Tibial nerve (tissue), 4 donors: ENCODE measurements at regions not wholly inside any gene's neighbourhood (a gene's known extent, or its start where the extent isn't known, plus 50 kb on each side); places are given as distances from the start of the nearest gene placed in this dataset.

Experiments used
- DNase-seq, 2 donors: peaks; one replicate each; pipeline ENCODE4 v3.0.0-alpha.2; 2019; ENCODE audit warnings: low spot score in 2 of 2
- H3K27ac ChIP-seq, 4 donors: fragments of 200-600 bp; sonication (generic) in 3 of 4; one replicate each; pipeline ENCODE4 v1.5.1; 2017 to 2019; ENCODE audit warnings: mild to moderate bottlenecking in 1 of 4
- H3K27me3 ChIP-seq, 2 donors: fragments of 200-600 bp; sonication (generic) in 1 of 2; one replicate each; pipeline versions ENCODE4 v1.5.1 to v1.6.0; 2017 to 2019
- H3K36me3 ChIP-seq, 3 donors: fragments of 200-600 bp; sonication (generic); one replicate each; pipeline ENCODE4 v1.5.1; 2018 to 2019
- H3K4me1 ChIP-seq, 4 donors: fragments of 200-600 bp; sonication (generic) in 3 of 4; one replicate each; pipeline ENCODE4 v1.5.1; 2017 to 2019
- H3K4me3 ChIP-seq, 4 donors: fragments of 200-600 bp; sonication (generic) in 3 of 4; one replicate each; pipeline ENCODE4 v1.5.1; 2017 to 2019; ENCODE audit warnings: mild to moderate bottlenecking in 1 of 4, moderate library complexity in 1 of 4
- H3K9me3 ChIP-seq, 4 donors: fragments of 200-600 bp; sonication (generic) in 3 of 4; one replicate each; pipeline ENCODE4 v1.5.1; 2017 to 2019
- EP300 ChIP-seq, 2 donors: sonication (generic); formaldehyde crosslinking; IDR thresholded peaks; one replicate each; pipeline ENCODE4 v1.6.1; 2017; ENCODE audit warnings: antibody characterized with exemption in 2 of 2, mild to moderate bottlenecking in 1 of 2
- POLR2A ChIP-seq, 2 donors: fragments of 450-650 bp; IDR thresholded peaks; one replicate each; pipeline ENCODE4 v1.6.1; 2017; ENCODE audit warnings: antibody characterized with exemption in 2 of 2, mild to moderate bottlenecking in 2 of 2, moderate library complexity in 2 of 2
- WGBS, 2 donors: methylation state at CpG; one replicate each; pipeline ENCODE4 v1.1.5; 2018; 5-methylcytosine and 5-hydroxymethylcytosine counted together
- TF ChIP-seq, protein P1 (sequence below), 5 experiments: fragments of 200-600 bp in 3 of 5; fragments of 450-650 bp in 2 of 5; sonication (generic) in 3 of 5; IDR thresholded peaks; one replicate each; pipeline ENCODE4 v1.5.1; 2016 to 2019; ENCODE audit warnings: antibody characterized with exemption in 5 of 5, mild to moderate bottlenecking in 3 of 5, moderate library complexity in 2 of 5

DNA sequence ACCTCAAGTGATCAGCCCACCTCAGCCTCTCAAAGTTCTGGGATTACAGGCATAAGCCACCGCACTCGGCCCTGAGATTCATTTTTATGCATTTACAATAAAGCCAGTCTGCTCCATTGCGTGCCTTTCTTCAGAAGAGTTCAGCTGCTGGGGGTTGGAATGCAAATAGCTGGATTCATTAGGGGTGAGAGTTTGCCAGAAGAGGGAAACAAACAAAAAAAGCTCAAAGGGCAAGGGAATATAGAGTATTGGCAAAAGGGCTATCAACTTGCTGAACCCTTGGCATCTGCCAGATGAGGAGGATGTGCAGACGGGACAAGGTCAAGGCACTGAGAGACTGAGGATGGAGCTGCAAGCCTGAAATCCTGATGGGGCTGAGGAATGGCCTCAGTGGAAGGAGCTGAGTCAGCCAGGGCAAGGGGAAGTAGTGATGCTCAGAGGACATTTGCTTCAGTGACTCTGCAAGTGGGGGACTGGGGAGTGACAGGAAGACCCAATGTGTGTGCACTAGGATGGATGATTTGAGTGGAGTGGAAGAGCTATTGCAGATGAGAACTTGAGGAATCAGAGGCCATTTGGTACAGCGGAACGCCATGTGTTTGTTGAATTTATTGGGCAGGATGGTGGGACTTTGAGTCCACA is 75.0 kb upstream of the ARMC3 start:
- no peaks in the 10 kb centered on the region for H3K27me3 ChIP-seq
- H3K9me3 ChIP-seq: no peaks in the 10 kb centered on the region
- TF ChIP-seq, protein P1, sequence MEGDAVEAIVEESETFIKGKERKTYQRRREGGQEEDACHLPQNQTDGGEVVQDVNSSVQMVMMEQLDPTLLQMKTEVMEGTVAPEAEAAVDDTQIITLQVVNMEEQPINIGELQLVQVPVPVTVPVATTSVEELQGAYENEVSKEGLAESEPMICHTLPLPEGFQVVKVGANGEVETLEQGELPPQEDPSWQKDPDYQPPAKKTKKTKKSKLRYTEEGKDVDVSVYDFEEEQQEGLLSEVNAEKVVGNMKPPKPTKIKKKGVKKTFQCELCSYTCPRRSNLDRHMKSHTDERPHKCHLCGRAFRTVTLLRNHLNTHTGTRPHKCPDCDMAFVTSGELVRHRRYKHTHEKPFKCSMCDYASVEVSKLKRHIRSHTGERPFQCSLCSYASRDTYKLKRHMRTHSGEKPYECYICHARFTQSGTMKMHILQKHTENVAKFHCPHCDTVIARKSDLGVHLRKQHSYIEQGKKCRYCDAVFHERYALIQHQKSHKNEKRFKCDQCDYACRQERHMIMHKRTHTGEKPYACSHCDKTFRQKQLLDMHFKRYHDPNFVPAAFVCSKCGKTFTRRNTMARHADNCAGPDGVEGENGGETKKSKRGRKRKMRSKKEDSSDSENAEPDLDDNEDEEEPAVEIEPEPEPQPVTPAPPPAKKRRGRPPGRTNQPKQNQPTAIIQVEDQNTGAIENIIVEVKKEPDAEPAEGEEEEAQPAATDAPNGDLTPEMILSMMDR (IDR thresholded peaks at IDR 0.05): no peak
- TF ChIP-seq EP300 (IDR thresholded peaks at IDR 0.05) (no peak), POLR2A (IDR thresholded peaks at IDR 0.05) (no peak)
- H3K4me3 ChIP-seq: no peak overlapping the region
- no peaks in the 10 kb centered on the region for H3K36me3 ChIP-seq
- DNase-seq: no peak
- peaks cover 0 to 53% (median 16%) of the 10 kb centered on the region in 4 donors for H3K4me1 ChIP-seq
- H3K27ac ChIP-seq: peak overlapping the region in 1 of 4 donors; percentile 97
- WGBS, 2 donors: 63 to 68% methylated on average over 6 of the region's 6 CpGs

DNA sequence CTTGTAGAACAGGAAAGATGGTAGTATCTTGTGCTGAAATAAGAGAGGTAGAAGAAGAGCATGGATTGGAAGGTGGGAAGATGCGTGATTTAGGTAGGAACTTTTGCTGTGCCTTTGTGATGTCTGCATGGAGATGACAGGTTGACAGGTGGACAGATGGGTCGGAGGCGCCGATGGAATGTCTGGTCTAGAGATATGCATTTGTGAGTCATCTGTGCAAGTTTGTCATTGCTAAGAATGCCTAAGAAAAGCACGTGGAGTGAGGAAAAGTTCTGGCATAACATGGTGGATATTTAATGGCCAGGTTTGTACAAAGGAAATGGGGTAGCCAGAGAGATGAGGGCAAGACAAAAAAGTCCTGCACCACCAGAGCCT is 76.0 kb upstream of the ARMC3 start:
- Histone ChIP-seq H3K36me3 (no peaks in the 10 kb centered on the region), H3K4me1 (peaks cover 0 to 53% (median 18%) of the 10 kb centered on the region in 4 donors), H3K27ac (peak overlapping the region in 3 of 4 donors; percentile 79 to 97 (median 95)), H3K27me3 (no peaks in the 10 kb centered on the region), H3K4me3 (no peak overlapping the region), H3K9me3 (no peaks in the 10 kb centered on the region)
- TF ChIP-seq, protein P1 (IDR thresholded peaks at IDR 0.05): no peak
- TF ChIP-seq POLR2A (IDR thresholded peaks at IDR 0.05) (no peak), EP300 (IDR thresholded peaks at IDR 0.05) (no peak)
- DNase-seq: no peak
- WGBS, 2 donors: 91 to 98% methylated on average over 5 of the region's 5 CpGs

DNA sequence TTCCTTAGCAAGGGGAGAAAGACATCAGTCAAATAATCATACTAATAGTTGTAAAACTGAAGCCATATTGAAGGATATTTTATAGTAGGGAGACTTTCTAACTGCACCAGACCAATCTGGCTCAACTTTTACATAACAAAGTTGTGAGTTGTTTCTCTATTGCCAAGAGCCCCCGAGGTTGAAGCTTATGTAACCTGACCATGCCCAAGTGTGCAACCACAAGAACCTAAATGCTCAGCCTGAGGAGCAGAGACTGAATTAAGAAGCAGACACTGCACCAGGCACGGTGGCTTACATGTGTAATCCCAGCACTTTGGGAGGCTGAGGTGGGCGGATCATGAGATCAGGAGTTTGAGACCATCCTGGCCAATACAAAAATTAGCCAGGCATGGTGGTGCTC is 77.3 kb upstream of the ARMC3 start:
- Histone ChIP-seq H3K27ac (peak overlapping the region; percentile 79 to 97 (median 93)), H3K9me3 (no peaks in the 10 kb centered on the region), H3K36me3 (no peaks in the 10 kb centered on the region), H3K4me3 (no peak overlapping the region), H3K4me1 (peaks cover 0 to 53% (median 18%) of the 10 kb centered on the region in 4 donors), H3K27me3 (no peaks in the 10 kb centered on the region)
- no peak for DNase-seq
- TF ChIP-seq, protein P1 (IDR thresholded peaks at IDR 0.05): no peak
- TF ChIP-seq EP300 (IDR thresholded peaks at IDR 0.05): no peak
- no peak for TF ChIP-seq POLR2A (IDR thresholded peaks at IDR 0.05)
- WGBS, 2 donors: 62 to 69% methylated on average over 3 of the region's 3 CpGs

DNA sequence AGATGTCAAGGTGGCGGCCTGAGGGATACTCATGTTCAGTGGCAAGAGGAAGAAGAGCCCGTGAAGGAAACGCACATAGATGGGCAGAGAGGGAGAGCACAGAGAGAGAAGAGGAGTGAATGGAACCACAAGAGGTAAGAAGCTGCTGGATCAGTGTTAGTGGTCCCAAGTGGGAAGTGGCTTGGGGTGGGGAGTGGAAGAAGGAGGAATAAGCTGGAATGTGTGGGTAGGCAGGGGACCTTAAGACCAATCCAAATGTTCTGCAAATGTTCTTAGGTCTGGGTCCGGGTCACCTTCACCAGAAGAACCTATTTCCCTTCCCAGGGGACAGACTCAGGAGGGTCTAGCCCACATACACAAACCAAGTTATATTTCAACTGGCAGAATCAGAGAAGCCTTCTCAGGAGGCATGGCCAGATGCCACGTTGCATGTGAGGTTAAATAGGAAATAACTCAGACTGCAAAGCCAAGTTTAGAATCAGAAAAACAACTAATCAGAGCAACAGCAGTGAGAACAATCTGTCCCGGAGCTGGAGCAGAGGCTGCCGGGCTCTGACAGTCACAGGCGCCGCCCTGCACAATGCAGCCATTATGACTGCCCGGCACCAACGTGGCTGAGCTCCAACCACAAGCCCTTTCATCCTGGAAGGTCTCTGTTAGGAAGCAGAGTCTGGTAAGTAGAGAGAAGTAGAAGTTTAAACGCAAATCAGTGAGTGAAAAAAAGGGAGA is 78.6 kb upstream of the ARMC3 start:
- peaks cover 0 to 63% (median 21%) of the 10 kb centered on the region in 4 donors for H3K4me1 ChIP-seq
- no peaks in the 10 kb centered on the region for H3K9me3 ChIP-seq
- no peaks in the 10 kb centered on the region for H3K27me3 ChIP-seq
- H3K4me3 ChIP-seq: peak overlapping the region in 1 of 4 donors; percentile 12
- DNase-seq: peak; percentile 80 to 84
- H3K27ac ChIP-seq: peak overlapping the region; percentile 79 to 97 (median 93)
- no peaks in the 10 kb centered on the region for H3K36me3 ChIP-seq
- 30 to 32% methylated on average over 12 of the region's 12 CpGs for WGBS, 2 donors
- TF ChIP-seq, protein P1 (IDR thresholded peaks at IDR 0.05): peak in 1 of 5 experiments; percentile 12
- peak in 1 of 2 donors; percentile 46 for TF ChIP-seq POLR2A (IDR thresholded peaks at IDR 0.05)
- TF ChIP-seq EP300 (IDR thresholded peaks at IDR 0.05): peak; percentile 97 to 98

DNA sequence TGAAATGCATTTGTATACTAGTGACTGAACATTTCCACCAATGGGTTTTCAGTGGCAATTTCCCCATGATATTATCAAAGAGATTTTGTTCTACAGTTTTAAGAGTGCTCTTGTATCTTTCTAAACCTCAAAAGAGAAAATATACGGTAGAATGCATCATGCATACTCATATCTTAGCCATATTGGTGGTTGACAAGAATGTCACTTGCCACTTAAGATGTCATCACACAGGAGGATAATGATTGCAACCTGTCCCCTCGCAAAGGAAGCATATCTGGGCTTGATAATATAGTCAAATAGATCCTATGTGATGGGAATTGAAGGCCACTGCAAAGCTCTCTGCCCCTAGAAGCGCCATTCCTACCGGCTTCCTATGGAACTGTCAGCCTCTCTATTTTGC is 79.3 kb upstream of the ARMC3 start:
- TF ChIP-seq POLR2A (IDR thresholded peaks at IDR 0.05): no peak
- TF ChIP-seq, protein P1 (IDR thresholded peaks at IDR 0.05): no peak
- no peak for TF ChIP-seq EP300 (IDR thresholded peaks at IDR 0.05)
- Histone ChIP-seq H3K4me1 (peaks cover 0 to 60% (median 22%) of the 10 kb centered on the region in 4 donors), H3K27me3 (no peaks in the 10 kb centered on the region), H3K9me3 (no peaks in the 10 kb centered on the region), H3K36me3 (no peaks in the 10 kb centered on the region), H3K4me3 (no peak overlapping the region), H3K27ac (peak overlapping the region; percentile 73 to 97 (median 93))
- DNase-seq: no peak
- WGBS, 2 donors: 90 to 93% methylated on average over 4 of the region's 4 CpGs
